Keratinocyte (primary cell): ENCODE measurements at regions not wholly inside any gene's neighbourhood (a gene's known extent, or its start where the extent isn't known, plus 50 kb on each side); places are given as distances from the start of the nearest gene placed in this dataset.

ENCODE experiments used
- DNase-seq: peaks from one replicate; pipeline ENCODE4 v3.0.0-alpha.2; 2011; ENCODE audit warnings: low read depth, missing footprints, low spot score
- FAIRE-seq: peaks from 2 replicates; lab custom pipeline; 2011; peaks lifted over from hg19 to GRCh38; lab: Jason Lieb, UNC
- H2AFZ ChIP-seq: 2 replicates; pipeline ENCODE4 v1.6.0; 2012; ENCODE audit warnings: low read length, control low read depth, inconsistent platforms; ENCODE audit not compliant: control insufficient read depth
- H3K27ac ChIP-seq: 2 replicates; pipeline ENCODE4 v1.5.1; 2011; ENCODE audit warnings: low read length; ENCODE audit not compliant: control insufficient read depth, insufficient read depth
- H3K27me3 ChIP-seq: 3 replicates; pipeline ENCODE4 v1.6.0; 2011; ENCODE audit warnings: low read length; ENCODE audit not compliant: control insufficient read depth, insufficient read depth; ENCODE audit errors: extremely low read depth
- H3K36me3 ChIP-seq, 2 experiments: 2 replicates in 1 of 2; 3 replicates in 1 of 2; pipeline ENCODE4 v1.5.1; 2011; ENCODE audit warnings: low read length in 2 of 2, mild to moderate bottlenecking in 1 of 2; ENCODE audit not compliant: control insufficient read depth in 2 of 2, insufficient read depth in 2 of 2; ENCODE audit errors: extremely low read depth in 1 of 2
- H3K4me1 ChIP-seq: 3 replicates; pipeline ENCODE4 v1.5.1; 2011; ENCODE audit warnings: low read length; ENCODE audit not compliant: control insufficient read depth, insufficient read depth; ENCODE audit errors: extremely low read depth
- H3K4me2 ChIP-seq: 3 replicates; pipeline ENCODE4 v1.6.0; 2011; ENCODE audit warnings: low read depth, low read length; ENCODE audit not compliant: control insufficient read depth, insufficient read depth; ENCODE audit errors: extremely low read depth
- H3K4me3 ChIP-seq, 3 experiments: fragments of 200-600 bp in 1 of 3; sonication (generic) in 1 of 3; 2 replicates in 2 of 3; 3 replicates in 1 of 3; pipeline ENCODE4 v1.5.1; 2011 to 2016; ENCODE audit warnings: low read length in 3 of 3, mild to moderate bottlenecking in 3 of 3, control low read depth in 2 of 3, inconsistent platforms in 1 of 3, low read depth in 1 of 3, mixed read lengths in 1 of 3, mixed run types in 1 of 3, moderate library complexity in 1 of 3; ENCODE audit not compliant: control insufficient read depth in 2 of 3, insufficient read depth in 2 of 3; ENCODE audit errors: extremely low read depth in 1 of 3
- H3K79me2 ChIP-seq: 2 replicates; pipeline ENCODE4 v1.6.0; 2012; ENCODE audit warnings: low read length; ENCODE audit not compliant: control insufficient read depth, insufficient read depth
- H3K9ac ChIP-seq: 3 replicates; pipeline ENCODE4 v1.6.0; 2011; ENCODE audit warnings: low read length; ENCODE audit not compliant: control insufficient read depth, insufficient read depth; ENCODE audit errors: extremely low read depth
- H3K9me1 ChIP-seq: 3 replicates; pipeline ENCODE4 v1.6.0; 2011; ENCODE audit warnings: low read length; ENCODE audit not compliant: control insufficient read depth, insufficient read depth; ENCODE audit errors: extremely low read depth
- H3K9me3 ChIP-seq: 2 replicates; pipeline ENCODE4 v1.5.1; 2012; ENCODE audit warnings: low read depth, low read length; ENCODE audit not compliant: control insufficient read depth
- H4K20me1 ChIP-seq: 3 replicates; pipeline ENCODE4 v1.6.0; 2011; ENCODE audit warnings: low read length; ENCODE audit not compliant: control insufficient read depth, insufficient read depth; ENCODE audit errors: extremely low read depth
- EZH2 ChIP-seq: IDR thresholded peaks from one replicate; pipeline ENCODE4 v1.6.1; 2012; ENCODE audit warnings: inconsistent platforms, mild to moderate bottlenecking, low read length, moderate library complexity
- dilution Hi-C: fragments of 300-500 bp; cut with MboI; formaldehyde crosslinking; loops from one replicate; pipeline ENCODE4 v1.7.0; 2020; ENCODE audit warnings: low sequenced_read_pairs; ENCODE audit not compliant: extremely low pct_ligation_motif_present
- TF ChIP-seq, protein P1 (sequence below), 3 experiments: IDR thresholded peaks in 1 of 3; conservative IDR thresholded peaks in 1 of 3; optimal IDR thresholded peaks in 1 of 3; 2 replicates in 2 of 3; 3 replicates in 1 of 3; pipeline versions ENCODE3 to v1.5.1; 2011; ENCODE audit warnings: low read length in 3 of 3, mild to moderate bottlenecking in 3 of 3, moderate library complexity in 2 of 3, control low read depth in 1 of 3, inconsistent platforms in 1 of 3; ENCODE audit not compliant: insufficient read depth in 2 of 3; ENCODE audit errors: extremely low read depth in 1 of 3

DNA sequence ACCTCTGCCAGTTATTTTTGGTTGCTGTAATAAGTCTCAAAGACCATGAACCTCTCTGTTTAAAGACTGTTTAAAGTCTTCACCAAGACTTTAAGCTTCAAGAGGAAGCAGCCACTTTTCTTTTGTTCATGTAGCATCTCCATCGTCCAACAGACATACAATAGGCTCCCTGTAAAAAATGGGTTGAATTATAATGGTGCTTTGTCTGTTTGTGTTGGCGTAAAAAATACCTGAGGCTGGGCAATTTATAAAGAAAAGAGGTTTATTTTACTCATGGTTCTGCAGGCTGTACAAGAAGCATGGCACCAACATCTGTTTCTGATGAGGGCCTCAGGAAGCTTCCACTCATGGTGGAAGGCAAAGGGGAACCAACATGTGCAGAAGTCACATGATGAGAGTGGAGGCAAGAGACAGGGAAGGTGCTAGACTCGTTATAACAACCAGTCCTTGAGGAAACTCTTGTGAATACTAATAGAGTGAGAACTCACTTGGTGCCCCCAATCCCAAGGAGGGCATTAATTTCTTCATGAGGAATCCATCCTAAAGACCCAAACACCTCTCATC lies 126.3 kb upstream of the RPS23 start:
- Histone ChIP-seq H3K9me1 (no peaks in the 10 kb centered on the region), H3K36me3 (no peaks in the 10 kb centered on the region), H3K4me3 (no peak overlapping the region), H3K4me2 (no peak overlapping the region), H3K79me2 (no peaks in the 10 kb centered on the region), H3K9me3 (peaks cover 2% of the 10 kb centered on the region), H3K27me3 (no peaks in the 10 kb centered on the region), H3K27ac (peak overlapping the region; percentile 100), H2AFZ (no peak overlapping the region), H3K4me1 (peaks cover 27% of the 10 kb centered on the region), H4K20me1 (no peaks in the 10 kb centered on the region), H3K9ac (peak overlapping the region; percentile 92)
- dilution Hi-C loops, result no loop called here
- FAIRE-seq, result no peak
- DNase-seq, result no peak
- TF ChIP-seq EZH2, result no peak
- TF ChIP-seq, protein P1, sequence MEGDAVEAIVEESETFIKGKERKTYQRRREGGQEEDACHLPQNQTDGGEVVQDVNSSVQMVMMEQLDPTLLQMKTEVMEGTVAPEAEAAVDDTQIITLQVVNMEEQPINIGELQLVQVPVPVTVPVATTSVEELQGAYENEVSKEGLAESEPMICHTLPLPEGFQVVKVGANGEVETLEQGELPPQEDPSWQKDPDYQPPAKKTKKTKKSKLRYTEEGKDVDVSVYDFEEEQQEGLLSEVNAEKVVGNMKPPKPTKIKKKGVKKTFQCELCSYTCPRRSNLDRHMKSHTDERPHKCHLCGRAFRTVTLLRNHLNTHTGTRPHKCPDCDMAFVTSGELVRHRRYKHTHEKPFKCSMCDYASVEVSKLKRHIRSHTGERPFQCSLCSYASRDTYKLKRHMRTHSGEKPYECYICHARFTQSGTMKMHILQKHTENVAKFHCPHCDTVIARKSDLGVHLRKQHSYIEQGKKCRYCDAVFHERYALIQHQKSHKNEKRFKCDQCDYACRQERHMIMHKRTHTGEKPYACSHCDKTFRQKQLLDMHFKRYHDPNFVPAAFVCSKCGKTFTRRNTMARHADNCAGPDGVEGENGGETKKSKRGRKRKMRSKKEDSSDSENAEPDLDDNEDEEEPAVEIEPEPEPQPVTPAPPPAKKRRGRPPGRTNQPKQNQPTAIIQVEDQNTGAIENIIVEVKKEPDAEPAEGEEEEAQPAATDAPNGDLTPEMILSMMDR (optimal IDR thresholded peaks at IDR 0.05 in 1 of 3, IDR thresholded peaks at IDR 0.05 in 1 of 3, conservative IDR thresholded peaks at IDR 0.05 in 1 of 3; ENCODE audit: extremely low read depth in 1 of 3, insufficient read depth in 2 of 3, low read length in 3 of 3), result no peak

DNA sequence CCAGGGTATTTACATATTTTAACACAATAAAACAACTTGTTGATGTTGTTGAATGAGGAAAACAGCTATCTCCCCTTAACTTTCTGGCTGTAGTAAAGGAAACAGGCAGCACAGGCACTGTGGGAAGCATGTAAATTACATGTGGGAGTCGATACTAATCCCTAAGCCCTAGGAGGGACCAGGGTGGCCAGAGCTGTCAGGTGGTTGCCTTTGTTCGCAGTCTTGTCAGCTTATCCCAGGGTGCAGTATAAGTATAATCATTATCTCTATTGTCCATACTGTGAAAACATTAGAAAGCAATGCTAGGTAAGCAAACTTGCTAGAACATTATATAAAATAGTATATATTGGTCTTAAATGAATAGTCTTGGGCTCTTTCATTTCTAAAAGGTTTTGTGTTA lies 125.6 kb upstream of the RPS23 start:
- no peak overlapping the region for H3K27ac ChIP-seq
- H2AFZ ChIP-seq, result no peak overlapping the region
- H3K9me3 ChIP-seq, result peaks cover 2% of the 10 kb centered on the region
- dilution Hi-C loops, result no loop called here
- H3K4me3 ChIP-seq, result no peak overlapping the region
- no peak overlapping the region for H3K4me2 ChIP-seq
- no peaks in the 10 kb centered on the region for H3K36me3 ChIP-seq
- TF ChIP-seq, protein P1 (optimal IDR thresholded peaks at IDR 0.05 in 1 of 3, IDR thresholded peaks at IDR 0.05 in 1 of 3, conservative IDR thresholded peaks at IDR 0.05 in 1 of 3; ENCODE audit: extremely low read depth in 1 of 3, insufficient read depth in 2 of 3, low read length in 3 of 3), result no peak
- TF ChIP-seq EZH2, result no peak
- no peak overlapping the region for H3K9ac ChIP-seq
- H4K20me1 ChIP-seq, result no peaks in the 10 kb centered on the region
- no peaks in the 10 kb centered on the region for H3K9me1 ChIP-seq
- H3K4me1 ChIP-seq, result peaks cover 27% of the 10 kb centered on the region
- DNase-seq (no peak), FAIRE-seq (no peak)
- no peaks in the 10 kb centered on the region for H3K79me2 ChIP-seq
- no peaks in the 10 kb centered on the region for H3K27me3 ChIP-seq
